GM10248 (cell line): ENCODE measurements at regions not wholly inside any gene's neighbourhood (a gene's known extent, or its start where the extent isn't known, plus 50 kb on each side); places are given as distances from the start of the nearest gene placed in this dataset.

Experiments
- CTCF ChIA-PET: fragments of 300-600 bp; sonication (Branson Sonifier 250); formaldehyde crosslinking; extraction: SDS; loops from one replicate; lab custom pipeline; 2021; ENCODE audit warnings: antibody characterized with exemption; lab: Yijun Ruan, JAX
- POLR2A ChIA-PET: fragments of 350-650 bp; sonication (Branson Sonifier 250); formaldehyde crosslinking; extraction: SDS; loops from one replicate; lab custom pipeline; 2020; ENCODE audit warnings: antibody characterized with exemption; lab: Yijun Ruan, JAX
- DNase-seq: peaks from one replicate; pipeline ENCODE4 v3.0.0; 2012; ENCODE audit errors: extremely low spot score
- TF ChIP-seq, protein P1 (sequence below): IDR thresholded peaks from 2 replicates; pipeline ENCODE4 v1.5.1; 2012; ENCODE audit warnings: mild to moderate bottlenecking, low read depth; ENCODE audit errors: extremely low read depth, missing control alignments, control extremely low read depth

DNA sequence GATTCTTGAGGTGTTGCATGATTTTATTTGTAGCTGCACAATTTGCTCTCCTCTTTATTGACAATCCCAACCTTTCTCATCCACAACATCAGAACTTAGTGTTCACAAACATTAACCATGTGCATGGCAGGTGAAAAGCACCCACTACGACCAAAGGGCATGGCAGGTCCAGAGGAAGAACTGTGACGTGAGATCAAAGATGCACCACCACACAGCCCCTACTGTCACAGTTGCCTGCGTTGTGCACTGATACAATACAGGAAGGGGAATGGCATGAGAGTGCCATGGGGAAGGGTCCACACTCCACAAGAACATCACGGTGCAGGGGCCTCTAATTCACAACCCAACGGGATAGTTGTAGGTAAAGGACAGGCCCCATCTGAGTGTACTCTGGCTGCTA is 217.1 kb upstream of the PFKP start:
- CTCF ChIA-PET: interaction anchor here (1.3 kb wide), 1 partner anchor 8 kb away, joined by 3 read pairs; no protein-coding TSS in a partner anchor
- no peak for DNase-seq
- TF ChIP-seq, protein P1, sequence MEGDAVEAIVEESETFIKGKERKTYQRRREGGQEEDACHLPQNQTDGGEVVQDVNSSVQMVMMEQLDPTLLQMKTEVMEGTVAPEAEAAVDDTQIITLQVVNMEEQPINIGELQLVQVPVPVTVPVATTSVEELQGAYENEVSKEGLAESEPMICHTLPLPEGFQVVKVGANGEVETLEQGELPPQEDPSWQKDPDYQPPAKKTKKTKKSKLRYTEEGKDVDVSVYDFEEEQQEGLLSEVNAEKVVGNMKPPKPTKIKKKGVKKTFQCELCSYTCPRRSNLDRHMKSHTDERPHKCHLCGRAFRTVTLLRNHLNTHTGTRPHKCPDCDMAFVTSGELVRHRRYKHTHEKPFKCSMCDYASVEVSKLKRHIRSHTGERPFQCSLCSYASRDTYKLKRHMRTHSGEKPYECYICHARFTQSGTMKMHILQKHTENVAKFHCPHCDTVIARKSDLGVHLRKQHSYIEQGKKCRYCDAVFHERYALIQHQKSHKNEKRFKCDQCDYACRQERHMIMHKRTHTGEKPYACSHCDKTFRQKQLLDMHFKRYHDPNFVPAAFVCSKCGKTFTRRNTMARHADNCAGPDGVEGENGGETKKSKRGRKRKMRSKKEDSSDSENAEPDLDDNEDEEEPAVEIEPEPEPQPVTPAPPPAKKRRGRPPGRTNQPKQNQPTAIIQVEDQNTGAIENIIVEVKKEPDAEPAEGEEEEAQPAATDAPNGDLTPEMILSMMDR: no peak
- POLR2A ChIA-PET: no interaction called here

DNA sequence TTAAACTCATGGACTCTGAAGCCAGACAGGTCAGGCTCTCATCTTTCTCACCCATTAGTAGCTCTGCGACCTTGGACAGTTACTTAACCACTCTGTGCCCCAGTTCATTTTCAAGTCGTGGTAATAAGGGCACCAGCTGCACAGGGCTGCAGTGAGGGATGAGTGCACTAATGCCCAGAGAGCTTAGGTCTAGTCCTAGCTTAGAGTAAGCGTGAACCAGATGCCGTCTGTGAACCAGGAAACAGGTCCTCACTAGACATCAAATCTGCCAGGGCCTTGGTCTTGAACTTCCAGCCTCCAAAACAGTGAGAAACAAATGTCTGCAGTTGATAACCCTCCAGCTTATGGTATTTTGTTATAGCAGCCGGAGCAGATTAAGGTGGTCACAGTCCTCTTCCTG is 222.4 kb upstream of the PFKP start:
- no peak for DNase-seq
- ChIA-PET CTCF (interaction anchor here (1.1 kb wide), 1 partner anchor 83 kb away, joined by 4 read pairs; no protein-coding TSS in a partner anchor), POLR2A (no interaction called here)
- TF ChIP-seq, protein P1: no peak

DNA sequence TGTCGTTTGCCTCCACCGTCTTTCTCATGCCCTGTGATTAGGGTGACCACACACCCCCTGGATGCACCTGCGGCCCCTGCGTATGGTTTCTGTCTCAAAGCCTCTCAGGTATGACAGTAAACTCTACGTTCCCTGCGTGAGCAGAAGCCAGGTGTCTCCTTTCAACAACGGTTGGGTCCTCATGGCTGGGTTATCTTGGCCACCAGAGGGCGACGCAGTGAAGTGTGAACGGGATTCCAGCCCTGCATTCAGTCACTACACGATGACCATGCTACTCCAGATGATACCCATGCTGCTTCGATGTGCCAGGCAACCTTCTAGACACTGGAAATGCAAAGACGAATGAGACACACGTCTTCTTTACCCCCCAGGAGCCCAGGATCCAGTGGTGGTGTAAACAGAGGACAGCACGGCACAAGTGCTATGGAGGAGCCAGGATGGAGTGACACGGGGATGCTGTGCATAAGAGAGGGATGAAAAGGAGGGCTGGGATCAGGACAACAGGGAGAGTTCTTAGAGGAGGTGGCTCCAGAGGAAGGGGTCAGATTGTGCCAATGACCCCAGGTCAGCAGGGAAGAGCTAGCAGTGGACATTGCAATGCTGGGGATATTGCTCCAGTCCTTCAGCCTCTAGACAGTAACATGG is 228.1 kb upstream of the PFKP start:
- TF ChIP-seq, protein P1: peak; percentile 29
- ChIA-PET POLR2A (no interaction called here), CTCF (interaction anchor here (1.0 to 1.1 kb wide), 2 partner anchors 30 to 204 kb away, joined by 3 read pairs; no protein-coding TSS in a partner anchor)
- DNase-seq: peak; percentile 50

DNA sequence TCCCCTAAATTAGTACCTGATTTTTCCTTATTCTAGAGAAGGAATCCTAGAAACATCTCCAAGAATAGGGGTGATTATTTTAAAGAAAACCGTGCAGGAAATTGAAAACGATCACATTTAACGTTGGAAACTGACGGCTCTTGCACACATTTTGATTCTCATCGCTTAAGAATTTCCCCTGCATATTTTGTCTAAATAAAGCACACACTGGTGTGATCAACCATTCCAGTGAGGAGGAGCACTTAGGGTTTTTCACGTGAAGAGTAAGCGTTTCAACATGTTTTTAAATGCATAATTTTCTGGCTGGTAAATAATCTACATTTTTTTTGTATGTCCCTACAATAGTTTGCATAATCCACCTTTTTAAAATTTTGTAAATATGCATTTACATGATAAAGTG is 229.7 kb upstream of the PFKP start:
- CTCF ChIA-PET: interaction anchor here (1.1 kb wide), 1 partner anchor 32 kb away, joined by 3 read pairs; no protein-coding TSS in a partner anchor
- no peak for DNase-seq
- POLR2A ChIA-PET: no interaction called here
- TF ChIP-seq, protein P1: no peak

DNA sequence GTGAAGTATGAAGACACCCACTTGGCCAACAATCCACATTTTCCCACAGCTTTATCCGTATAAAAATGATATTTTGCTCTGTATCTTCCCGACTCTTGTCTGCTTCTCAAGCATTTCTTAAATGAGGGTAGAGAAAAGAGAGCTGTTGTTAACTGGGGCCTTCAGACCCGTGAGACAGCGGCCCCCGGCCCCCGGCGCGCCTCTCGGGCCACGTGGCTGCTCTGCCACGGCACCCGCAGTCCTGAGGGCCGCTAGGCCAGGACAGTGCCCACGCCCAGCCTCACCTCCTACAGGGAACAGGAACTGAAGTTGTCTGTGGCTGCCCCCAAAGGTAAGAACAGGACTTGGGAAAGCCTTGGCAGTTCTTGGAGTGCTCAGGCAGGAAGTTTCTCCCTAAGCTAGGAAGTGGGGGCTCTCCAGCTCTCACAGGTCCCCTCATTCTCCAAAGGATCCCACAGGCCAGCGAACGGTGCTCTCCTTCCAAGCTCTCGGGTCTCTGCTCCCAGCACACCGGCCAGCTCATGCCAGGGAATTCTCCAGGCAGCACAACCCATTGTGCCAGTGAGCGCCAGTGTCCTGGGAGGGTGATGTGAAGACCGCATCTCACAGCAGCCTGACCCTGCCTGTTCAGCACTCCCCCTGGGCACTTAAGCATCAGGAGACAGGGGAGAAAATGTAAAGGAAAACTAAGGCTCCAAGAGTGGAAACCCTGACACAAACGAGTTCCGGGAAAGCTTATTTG is 230.3 kb upstream of the PFKP start:
- CTCF ChIA-PET: no interaction called here
- TF ChIP-seq, protein P1: no peak
- no peak for DNase-seq
- POLR2A ChIA-PET: no interaction called here

DNA sequence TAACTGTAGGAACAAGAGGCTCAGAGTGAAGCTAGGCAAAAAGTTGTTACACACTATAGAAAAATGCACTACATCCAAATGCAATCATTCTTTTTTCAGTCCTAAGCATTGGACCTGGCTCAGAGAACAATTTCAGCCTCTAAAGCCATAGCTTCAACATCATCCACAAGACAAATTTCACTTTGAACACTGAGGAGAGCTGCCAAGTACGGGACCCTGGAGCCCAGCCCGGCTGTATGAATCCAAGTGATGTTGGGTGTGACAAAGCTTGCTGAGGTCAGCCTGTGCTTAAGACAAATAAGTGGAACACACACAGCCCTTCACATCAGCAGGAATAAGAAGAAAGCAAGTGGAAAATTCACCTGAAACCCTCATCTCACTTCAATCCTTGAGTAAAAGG is 233.1 kb upstream of the PFKP start:
- ChIA-PET POLR2A (no interaction called here), CTCF (no interaction called here)
- TF ChIP-seq, protein P1: no peak
- DNase-seq: no peak
